ENCODE measurements at regions not wholly inside any gene's neighbourhood (a gene's known extent, or its start where the extent isn't known, plus 50 kb on each side); places are given as distances from the start of the nearest gene placed in this dataset.

GRCh38 chr2:71801969-71802368 lies 345.7 kb downstream of the CYP26B1 start:
- TF ChIP-seq TAF1 (IDR thresholded peaks at IDR 0.05; ENCODE audit: low read depth) (no peak), POLR2AphosphoS5 (IDR thresholded peaks at IDR 0.05) (no peak), CTCF (IDR thresholded peaks at IDR 0.05; ENCODE audit: poor library complexity, severe bottlenecking) (no peak), EP300 (conservative IDR thresholded peaks at IDR 0.05; ENCODE audit: poor library complexity, severe bottlenecking) (no peak), SMC3 (conservative IDR thresholded peaks at IDR 0.05; ENCODE audit: poor library complexity) (no peak), EZH2 (IDR thresholded peaks at IDR 0.05; ENCODE audit: borderline replicate concordance, insufficient read depth, low read length, poor library complexity, severe bottlenecking) (no peak), RAD21 (conservative IDR thresholded peaks at IDR 0.05) (no peak)

Data from neural cell (in vitro differentiated cells).